Fibroblast of peridontal ligament (primary cell): ENCODE measurements at regions not wholly inside any gene's neighbourhood (a gene's known extent, or its start where the extent isn't known, plus 50 kb on each side); places are given as distances from the start of the nearest gene placed in this dataset.

Experiments used
- DNase-seq: peaks from one replicate; pipeline ENCODE4 v3.0.0-alpha.2; 2010; ENCODE audit errors: extremely low read depth

DNA sequence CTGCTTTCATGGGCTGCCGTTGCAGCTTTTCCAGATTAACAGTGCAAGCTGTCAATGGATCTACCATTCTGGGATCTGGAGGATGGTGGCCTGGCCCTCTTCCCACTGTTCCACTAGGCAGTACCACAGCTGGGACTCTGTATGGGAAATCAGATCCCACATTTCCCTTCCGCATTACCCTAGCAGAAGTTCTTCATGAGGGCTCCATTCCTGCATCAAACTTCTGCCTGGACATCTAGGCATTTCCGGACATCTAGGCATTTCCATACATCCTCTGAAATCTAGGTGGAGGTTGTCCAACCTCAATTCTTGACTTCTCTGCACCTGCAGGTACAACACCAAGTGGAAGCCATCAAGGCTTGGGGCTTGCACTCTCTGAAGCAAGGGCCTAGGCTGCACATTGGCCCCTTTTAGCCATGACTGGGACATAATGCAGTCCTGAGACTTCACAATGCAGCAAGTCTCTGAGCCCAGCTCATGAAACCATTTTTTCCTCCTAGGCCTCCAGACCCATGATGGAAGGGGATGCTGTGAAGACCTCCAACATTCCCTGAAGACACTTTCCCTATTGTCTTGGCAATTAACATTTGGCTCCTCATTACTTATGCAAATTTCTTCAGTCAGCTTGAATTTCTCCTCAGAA lies 863.3 kb downstream of the C12orf50 start:
- DNase-seq, result no peak

DNA sequence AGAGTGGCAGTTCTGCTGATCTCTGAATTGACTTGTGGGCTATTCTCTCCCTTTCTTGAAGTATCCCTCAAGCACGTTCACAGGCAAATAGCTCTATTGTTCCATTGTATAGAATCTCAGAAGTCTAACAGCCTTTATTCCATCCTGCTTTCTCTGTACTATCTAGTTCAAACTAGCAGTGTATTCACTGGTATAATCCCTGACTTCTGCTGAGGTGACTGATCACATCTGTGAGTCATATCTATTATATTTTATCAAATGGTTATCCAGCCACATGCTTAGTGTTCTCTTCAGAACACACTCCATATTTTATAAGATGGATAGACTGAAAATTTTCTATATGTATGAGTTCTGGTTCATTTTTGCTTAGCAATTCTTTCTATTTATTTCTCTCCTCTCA lies 866.1 kb downstream of the C12orf50 start:
- DNase-seq, result no peak

DNA sequence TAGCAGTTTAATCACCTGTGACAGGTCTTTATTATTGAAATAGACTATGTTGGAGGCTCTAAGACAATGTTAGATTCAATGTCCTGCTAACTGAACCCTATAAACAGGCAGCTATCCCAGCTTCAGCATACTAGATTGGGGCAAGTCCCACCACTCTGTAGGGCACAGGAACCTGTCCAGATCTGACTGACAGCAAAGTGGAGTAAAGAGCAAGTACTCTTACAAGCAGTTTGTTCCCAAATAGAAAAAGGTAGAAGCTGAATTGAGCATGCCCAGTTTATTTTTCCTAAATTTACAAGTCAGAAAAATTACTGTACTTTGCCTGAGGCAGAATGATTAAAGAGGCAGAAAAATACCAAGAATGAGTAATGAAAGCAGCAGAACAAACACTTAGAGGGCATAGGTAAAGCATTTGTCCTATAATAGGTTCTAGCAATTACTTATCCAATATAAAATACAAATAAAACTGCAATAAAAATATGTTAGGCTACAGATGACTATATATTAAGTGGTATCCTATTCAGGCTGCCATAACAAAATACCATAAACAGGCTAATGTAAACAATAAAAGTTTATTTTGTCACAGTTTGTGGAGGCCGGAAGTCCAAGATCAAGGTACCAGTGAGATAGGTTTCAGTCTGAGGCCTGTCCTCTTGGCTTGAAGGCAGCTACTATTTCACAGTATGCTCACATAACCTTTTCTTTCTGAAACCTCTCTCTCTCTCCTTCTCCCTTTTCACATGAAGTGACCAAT lies 868.2 kb downstream of the C12orf50 start:
- no peak for DNase-seq

DNA sequence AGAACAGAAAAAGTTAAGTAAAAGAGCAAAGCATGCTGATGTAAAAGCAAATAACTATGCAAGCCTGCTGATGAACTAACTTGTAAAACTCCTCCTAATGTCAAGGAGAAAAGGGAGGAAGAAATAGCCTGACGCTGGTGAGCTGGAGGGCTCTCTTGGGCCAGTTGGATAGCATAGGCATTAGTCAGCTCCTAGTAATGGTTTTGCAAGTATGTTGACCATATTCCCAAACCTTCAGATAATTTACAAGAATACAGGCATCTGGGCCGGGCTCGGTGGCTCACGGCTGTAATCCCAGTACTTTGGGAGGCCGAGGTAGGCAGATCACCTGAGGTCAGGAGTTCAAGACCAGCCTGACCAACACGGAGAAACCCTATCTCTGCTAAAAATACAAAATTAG lies 871.4 kb downstream of the C12orf50 start:
- DNase-seq, result peak; percentile 98

DNA sequence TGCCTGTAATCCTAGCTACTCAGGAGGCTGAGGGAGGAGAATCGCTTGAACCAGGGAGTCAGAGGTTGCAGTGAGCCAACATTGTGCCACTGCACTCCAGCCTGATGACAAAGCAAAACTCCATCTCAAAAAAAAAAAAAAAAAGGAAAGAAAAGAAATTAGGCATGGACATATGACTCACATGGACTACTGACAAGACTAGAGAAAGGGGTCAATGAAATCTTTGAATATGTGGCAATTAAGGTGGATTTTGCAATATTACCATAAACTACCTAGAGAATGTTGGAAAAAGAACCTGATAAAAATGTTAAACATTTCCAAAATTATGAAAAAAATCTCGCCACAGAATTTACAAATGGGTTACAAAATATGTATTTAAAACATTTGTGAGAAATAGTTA lies 873.6 kb downstream of the C12orf50 start:
- peak; percentile 78 for DNase-seq

- DNase-seq, result no peak
These were observed 876.2 kb downstream of the C12orf50 start for GRCh38 chr12:87152841-87153528.

- no peak for DNase-seq
These were observed 877.1 kb downstream of the C12orf50 start for GRCh38 chr12:87152075-87152474.

- no peak for DNase-seq
These were observed 878.1 kb downstream of the C12orf50 start for GRCh38 chr12:87150969-87151662.

DNA sequence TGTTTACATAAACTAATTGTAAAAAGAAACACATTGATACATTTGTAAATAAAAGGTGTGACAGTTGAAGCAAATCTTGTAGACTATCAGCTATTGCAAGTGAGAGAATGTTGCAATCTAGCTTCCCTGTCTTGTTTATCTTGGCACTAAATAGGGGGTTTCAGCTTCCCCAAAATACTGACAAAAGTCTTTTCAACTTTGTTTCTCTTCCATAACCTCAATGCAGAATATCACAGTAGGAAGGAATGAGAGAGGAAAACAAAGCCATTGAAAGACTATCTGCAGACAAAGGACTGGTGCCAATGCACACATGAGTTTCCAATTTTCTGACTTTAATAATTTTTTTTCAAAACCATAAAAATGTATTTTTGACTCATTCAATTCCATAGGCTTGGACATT lies 886.2 kb upstream of the MGAT4C start:
- peak; percentile 86 for DNase-seq

DNA sequence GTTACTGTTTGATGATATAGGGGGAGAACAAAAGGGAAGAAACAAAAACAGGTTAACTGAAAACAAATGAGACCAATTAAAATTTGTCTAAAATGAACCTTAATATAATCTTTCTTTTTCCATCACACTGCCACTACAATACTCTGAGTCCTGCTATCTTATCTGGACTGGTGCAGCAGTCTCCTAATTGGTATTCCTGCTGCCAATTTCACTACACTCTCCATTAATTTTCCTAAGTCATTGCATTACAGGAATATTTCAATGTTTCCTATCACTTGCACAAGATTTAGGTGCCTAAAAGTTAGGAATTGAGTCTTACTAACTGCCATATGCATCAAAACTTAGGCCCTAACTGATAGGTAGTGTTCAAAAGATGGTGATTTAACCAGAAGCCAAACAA lies 884.9 kb upstream of the MGAT4C start:
- DNase-seq, result no peak

DNA sequence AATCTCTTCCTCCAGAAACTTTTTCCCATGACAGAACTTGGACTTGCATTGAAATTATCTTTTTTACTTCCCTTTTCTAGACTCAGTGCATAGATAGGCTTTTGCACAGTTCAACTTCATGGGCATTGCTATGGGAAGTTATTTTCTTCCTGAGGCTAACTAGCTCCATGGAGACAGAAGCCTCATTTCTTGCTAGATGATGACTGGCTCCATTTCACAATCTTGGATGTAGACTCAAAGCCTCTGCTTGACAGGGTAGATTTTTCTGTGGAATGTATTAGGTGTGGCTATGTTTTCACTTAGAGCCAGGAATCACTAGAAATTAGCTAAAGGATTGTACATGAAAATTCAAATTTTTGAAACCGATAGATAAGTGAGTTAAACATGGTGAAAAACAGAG lies 884.1 kb upstream of the MGAT4C start:
- DNase-seq, result peak; percentile 80

GRCh38 chr12:87137220-87137619 lies 881.0 kb upstream of the MGAT4C start:
- DNase-seq, result no peak

DNA sequence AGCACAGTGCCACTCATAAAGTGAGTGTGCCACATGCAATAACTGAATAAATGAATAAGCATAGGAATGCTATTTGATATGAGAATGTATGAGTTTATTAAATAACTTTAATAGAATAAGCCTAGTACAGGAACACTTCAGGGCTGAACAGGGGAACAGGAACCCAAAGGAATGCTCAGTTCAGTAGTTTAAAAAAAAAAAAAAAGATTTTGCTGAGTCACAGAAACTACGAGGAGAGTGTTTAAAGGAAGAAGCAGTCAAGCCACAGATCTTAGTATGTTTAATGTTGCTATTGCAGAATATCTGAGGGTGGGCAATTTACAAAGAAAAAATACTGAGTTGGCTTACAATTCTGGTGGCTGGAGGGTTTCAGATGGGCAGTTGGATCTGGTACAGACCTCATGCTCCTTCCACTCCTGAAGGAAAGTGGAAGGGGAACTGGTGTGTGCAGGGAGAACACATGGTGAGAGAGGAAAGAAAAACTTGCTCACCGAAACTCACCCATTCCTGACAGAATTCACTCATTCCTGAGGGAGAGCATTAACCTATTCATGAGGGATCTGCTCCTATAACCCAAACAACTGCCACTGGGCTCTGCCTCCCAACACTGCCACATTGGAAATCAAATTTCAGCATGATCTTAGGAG lies 880.3 kb upstream of the MGAT4C start:
- peak; percentile 75 for DNase-seq

DNA sequence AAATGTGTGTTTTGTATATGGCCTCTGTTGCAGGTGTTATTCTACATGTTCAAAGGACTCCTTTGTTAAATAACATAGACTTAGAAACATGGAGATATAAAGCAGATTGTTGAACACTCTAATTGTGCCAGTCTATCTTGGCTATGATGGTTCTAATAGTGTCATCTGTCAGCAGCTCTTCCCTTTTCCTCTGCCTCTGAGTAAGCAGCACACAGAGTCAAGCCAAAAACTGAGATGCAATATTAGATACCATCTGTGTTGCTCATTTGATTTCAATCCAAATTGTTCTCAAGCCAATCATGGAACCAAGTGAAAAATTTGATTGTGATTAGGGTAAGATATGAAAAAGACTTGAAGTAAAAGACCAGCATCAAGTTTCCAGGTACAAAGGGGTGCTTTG lies 871.1 kb upstream of the MGAT4C start:
- DNase-seq, result peak; percentile 83

DNA sequence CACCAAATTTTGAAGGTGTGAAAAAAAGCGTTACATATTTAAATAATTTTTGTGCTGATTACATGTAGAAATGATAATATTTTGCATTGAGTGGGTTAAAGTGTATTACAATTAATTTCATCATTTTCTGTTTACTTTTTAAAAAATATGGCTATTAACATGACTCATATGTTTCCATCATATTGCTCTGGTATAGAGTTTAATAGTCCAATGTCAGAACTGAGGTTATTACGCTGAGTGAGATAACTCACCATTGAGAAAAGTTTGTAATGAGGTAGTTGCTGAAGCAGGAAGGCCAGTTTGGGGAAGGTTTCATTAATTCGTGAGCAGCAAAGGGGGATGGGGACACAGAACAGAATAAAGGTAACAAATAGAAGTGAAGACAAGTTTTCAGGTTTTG lies 865.7 kb upstream of the MGAT4C start:
- DNase-seq, result no peak

- DNase-seq, result no peak
These were observed 864.2 kb upstream of the MGAT4C start for GRCh38 chr12:87120440-87120839.

- no peak for DNase-seq
These were observed 863.5 kb upstream of the MGAT4C start for GRCh38 chr12:87119713-87120112.

DNA sequence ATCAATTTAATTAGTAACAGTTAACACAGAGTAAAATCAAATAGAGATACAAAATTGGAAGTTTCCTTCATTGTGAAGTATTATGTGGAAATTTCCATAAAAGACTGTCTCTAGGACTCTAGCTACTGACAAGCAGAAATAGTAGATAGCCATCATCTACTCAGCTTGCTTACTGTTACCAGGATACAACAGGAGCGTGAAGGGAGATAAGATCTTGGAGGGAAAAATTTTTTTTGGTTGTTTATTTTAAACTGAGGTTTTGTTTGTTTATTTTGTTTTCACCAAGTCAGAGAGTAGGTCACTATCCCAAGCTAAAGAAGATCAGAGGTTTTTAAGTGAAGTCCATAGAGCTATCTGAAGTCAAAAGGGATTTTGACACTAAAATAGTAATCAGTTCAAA lies 861.3 kb upstream of the MGAT4C start:
- no peak for DNase-seq

DNA sequence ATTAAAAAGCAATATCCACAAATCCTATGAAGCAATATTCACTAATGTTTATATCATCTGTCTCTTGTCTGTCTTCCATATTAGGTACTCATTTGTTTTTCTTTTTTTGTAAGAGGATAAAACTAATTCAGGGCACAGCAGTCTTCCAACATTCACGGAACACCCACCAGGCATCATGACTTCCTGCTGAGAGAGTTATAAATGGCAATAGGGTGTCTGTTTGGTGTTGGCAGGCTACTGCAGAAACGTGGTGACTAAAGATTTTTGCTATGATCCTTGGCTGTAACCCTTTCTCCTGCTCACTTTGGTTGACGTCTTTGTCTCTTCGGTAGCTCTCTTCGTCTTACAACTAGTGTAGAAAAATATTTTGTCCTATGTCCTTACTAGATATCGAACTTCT lies 860.6 kb upstream of the MGAT4C start:
- DNase-seq, result no peak

GRCh38 chr12:87112571-87113345 lies 856.6 kb upstream of the MGAT4C start:
- DNase-seq, result no peak

DNA sequence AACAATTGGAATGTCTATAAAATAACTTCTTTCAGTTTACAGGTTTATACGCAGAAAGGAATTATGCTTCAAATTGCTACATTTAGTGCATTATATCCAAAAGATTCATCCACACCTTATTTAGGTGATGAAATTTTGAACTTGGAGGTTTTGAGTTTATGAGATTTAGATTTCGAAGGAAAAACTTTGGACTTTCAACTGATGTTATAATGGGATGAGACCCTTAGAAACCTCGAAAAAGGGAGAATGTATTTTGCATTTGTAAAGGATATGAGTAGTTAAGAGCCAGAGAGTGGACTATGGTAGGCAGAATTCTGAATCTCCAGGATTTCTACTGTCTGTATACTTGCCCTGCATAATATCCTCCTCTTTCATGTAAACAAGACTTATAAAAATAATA lies 851.6 kb upstream of the MGAT4C start:
- no peak for DNase-seq
